DND-41 (cell line): ENCODE measurements at regions not wholly inside any gene's neighbourhood (a gene's known extent, or its start where the extent isn't known, plus 50 kb on each side); places are given as distances from the start of the nearest gene placed in this dataset.

Source experiments
- EZH2 ChIP-seq: IDR thresholded peaks from 3 replicates; pipeline ENCODE4 v1.6.1; 2012; ENCODE audit warnings: borderline replicate concordance, low read depth, mild to moderate bottlenecking, moderate library complexity, low read length, inconsistent platforms; ENCODE audit not compliant: severe bottlenecking
- TF ChIP-seq, protein P1 (sequence below): IDR thresholded peaks from 2 replicates; pipeline ENCODE4 v1.5.1; 2012; ENCODE audit warnings: borderline replicate concordance, low read length, moderate library complexity, mild to moderate bottlenecking; ENCODE audit not compliant: poor library complexity, severe bottlenecking; ENCODE audit errors: extremely low read depth

DNA sequence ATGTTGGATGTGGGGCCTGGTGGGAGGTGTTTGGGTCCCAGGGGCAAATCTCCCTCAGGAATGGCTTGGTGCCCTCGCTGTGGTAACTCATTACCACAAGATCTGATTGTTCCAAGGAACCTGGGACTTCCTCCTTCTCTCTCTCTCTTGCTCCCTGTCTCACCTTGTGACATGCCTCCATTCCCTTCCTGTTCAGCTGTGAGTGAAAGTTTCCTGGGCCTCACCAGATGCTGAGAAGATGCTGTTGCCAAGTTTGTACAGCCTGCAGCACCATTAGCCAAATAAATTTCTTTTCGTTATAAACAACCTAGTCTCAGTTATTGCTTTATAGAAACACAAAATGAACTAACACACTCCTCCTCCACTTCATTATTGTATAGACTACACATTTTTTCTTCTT is 759.8 kb upstream of the MDGA2 start:
- TF ChIP-seq, protein P1, sequence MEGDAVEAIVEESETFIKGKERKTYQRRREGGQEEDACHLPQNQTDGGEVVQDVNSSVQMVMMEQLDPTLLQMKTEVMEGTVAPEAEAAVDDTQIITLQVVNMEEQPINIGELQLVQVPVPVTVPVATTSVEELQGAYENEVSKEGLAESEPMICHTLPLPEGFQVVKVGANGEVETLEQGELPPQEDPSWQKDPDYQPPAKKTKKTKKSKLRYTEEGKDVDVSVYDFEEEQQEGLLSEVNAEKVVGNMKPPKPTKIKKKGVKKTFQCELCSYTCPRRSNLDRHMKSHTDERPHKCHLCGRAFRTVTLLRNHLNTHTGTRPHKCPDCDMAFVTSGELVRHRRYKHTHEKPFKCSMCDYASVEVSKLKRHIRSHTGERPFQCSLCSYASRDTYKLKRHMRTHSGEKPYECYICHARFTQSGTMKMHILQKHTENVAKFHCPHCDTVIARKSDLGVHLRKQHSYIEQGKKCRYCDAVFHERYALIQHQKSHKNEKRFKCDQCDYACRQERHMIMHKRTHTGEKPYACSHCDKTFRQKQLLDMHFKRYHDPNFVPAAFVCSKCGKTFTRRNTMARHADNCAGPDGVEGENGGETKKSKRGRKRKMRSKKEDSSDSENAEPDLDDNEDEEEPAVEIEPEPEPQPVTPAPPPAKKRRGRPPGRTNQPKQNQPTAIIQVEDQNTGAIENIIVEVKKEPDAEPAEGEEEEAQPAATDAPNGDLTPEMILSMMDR = no peak
- TF ChIP-seq EZH2 = no peak
